B cell (primary cell): ENCODE measurements at regions not wholly inside any gene's neighbourhood (a gene's known extent, or its start where the extent isn't known, plus 50 kb on each side); places are given as distances from the start of the nearest gene placed in this dataset.

Source experiments
- ATAC-seq: fragments of 200-7000 bp; cut with Tn5 transposase; one replicate; pipeline ENCODE4 v1.10.0; 2021; ENCODE audit warnings: low read depth, mild to moderate bottlenecking, moderate number of reproducible peaks, moderate library complexity
- CTCF ChIA-PET: fragments of 350-600 bp; sonication (Branson Sonifier 250); formaldehyde crosslinking; loops from one replicate; lab custom pipeline; 2021; ENCODE audit warnings: antibody characterized with exemption, inconsistent platforms; lab: Charles Lee
- POLR2A ChIA-PET: fragments of 350-600 bp; sonication (Branson Sonifier 250); formaldehyde crosslinking; loops from one replicate; lab custom pipeline; 2021; ENCODE audit warnings: antibody characterized with exemption; lab: Charles Lee
- DNase-seq: peaks from one replicate; pipeline ENCODE4 v3.0.0; 2013
- H2AFZ ChIP-seq: 2 replicates; pipeline ENCODE4 v1.6.1; 2012; ENCODE audit warnings: mild to moderate bottlenecking, low read depth, low read length; ENCODE audit not compliant: insufficient read depth, poor library complexity, severe bottlenecking
- H3K27ac ChIP-seq, 2 donors: 1 replicate in 1 of 2; 2 replicates in 1 of 2; pipeline ENCODE4 v1.5.1; 2012 to 2013; ENCODE audit warnings: low read length in 2 of 2, mild to moderate bottlenecking in 2 of 2, moderate library complexity in 1 of 2
- H3K27me3 ChIP-seq, 4 experiments: fragments of 200-600 bp in 1 of 4; sonication (generic) in 1 of 4; replicated peaks in 1 of 4; 1 replicate in 2 of 4; 2 replicates in 2 of 4; pipeline versions ENCODE4 v1.6.1 to v1.7.0; 2013 to 2016; ENCODE audit warnings: low read length in 3 of 4, mild to moderate bottlenecking in 2 of 4, mixed read lengths in 1 of 4, moderate library complexity in 1 of 4; ENCODE audit not compliant: insufficient read depth in 4 of 4, control insufficient read depth in 3 of 4; ENCODE audit errors: control extremely low read depth in 1 of 4
- H3K36me3 ChIP-seq, 2 experiments: replicated peaks in 1 of 2; 1 replicate in 1 of 2; 2 replicates in 1 of 2; pipeline versions ENCODE4 v1.6.1 to v1.7.1; 2013; ENCODE audit warnings: low read length in 1 of 2; ENCODE audit not compliant: insufficient read depth in 2 of 2, control insufficient read depth in 1 of 2; ENCODE audit errors: control extremely low read depth in 1 of 2, extremely low read depth in 1 of 2
- H3K4me1 ChIP-seq, 2 donors: fragments of 200-600 bp in 1 of 2; sonication (generic) in 1 of 2; 1 replicate in 1 of 2; 2 replicates in 1 of 2; pipeline versions ENCODE4 v1.5.1 to v1.6.1; 2013 to 2017; ENCODE audit warnings: low read length in 2 of 2; ENCODE audit not compliant: control insufficient read depth in 2 of 2, insufficient read depth in 2 of 2
- H3K4me2 ChIP-seq: replicated peaks from 2 replicates; pipeline ENCODE3; 2012; ENCODE audit warnings: mild to moderate bottlenecking, low read depth, low read length; ENCODE audit not compliant: poor library complexity, severe bottlenecking
- H3K4me3 ChIP-seq, 5 experiments: fragments of 200-600 bp in 1 of 5; sonication (generic) in 1 of 5; 1 replicate in 3 of 5; 2 replicates in 2 of 5; pipeline versions ENCODE4 v1.5.1 to v1.7.0; 2011 to 2016; ENCODE audit warnings: low read length in 4 of 5, mild to moderate bottlenecking in 4 of 5, low read depth in 2 of 5, control low read depth in 1 of 5, moderate library complexity in 1 of 5; ENCODE audit not compliant: insufficient read depth in 1 of 5; ENCODE audit errors: control extremely low read depth in 1 of 5, extremely low read depth in 1 of 5
- H3K79me2 ChIP-seq: fragments of 200-600 bp; sonication (generic); one replicate; pipeline ENCODE4 v1.6.0; 2016; ENCODE audit warnings: low read length; ENCODE audit not compliant: control insufficient read depth, insufficient read depth
- H3K9ac ChIP-seq: fragments of 200-600 bp; sonication (generic); 2 replicates; pipeline ENCODE4 v1.6.1; 2017; ENCODE audit warnings: mild to moderate bottlenecking, low read length, moderate library complexity
- H3K9me3 ChIP-seq, 3 donors: one replicate each; pipeline versions ENCODE4 v1.6.1 to v1.7.1; 2013; ENCODE audit warnings: low read length in 2 of 3; ENCODE audit not compliant: control insufficient read depth in 2 of 3, insufficient read depth in 1 of 3; ENCODE audit errors: control extremely low read depth in 1 of 3
- H4K20me1 ChIP-seq: 2 replicates; pipeline ENCODE4 v1.6.0; 2012; ENCODE audit warnings: mild to moderate bottlenecking, low read length; ENCODE audit not compliant: insufficient read depth, control insufficient read depth, poor library complexity, severe bottlenecking
- H3K27ac Mint-ChIP-seq: one replicate; pipeline ENCODE4 v1.8.0; 2021; ENCODE audit warnings: mixed read lengths
- H3K27me3 Mint-ChIP-seq: one replicate; pipeline ENCODE4 v1.8.0; 2021; ENCODE audit warnings: mixed read lengths
- H3K4me1 Mint-ChIP-seq: one replicate; pipeline ENCODE4 v1.8.0; 2021; ENCODE audit warnings: mixed read lengths
- H3K4me3 Mint-ChIP-seq: one replicate; pipeline ENCODE4 v1.8.0; 2021; ENCODE audit warnings: mixed read lengths
- H3K9me3 Mint-ChIP-seq: one replicate; pipeline ENCODE4 v1.8.0; 2022; ENCODE audit warnings: mixed read lengths; ENCODE audit not compliant: insufficient read depth
- EZH2 ChIP-seq: IDR thresholded peaks from 2 replicates; pipeline ENCODE4 v1.6.1; 2012; ENCODE audit warnings: borderline replicate concordance, low read depth, mild to moderate bottlenecking, moderate library complexity, low read length; ENCODE audit not compliant: insufficient read depth, poor library complexity, severe bottlenecking
- WGBS: methylation state at CpG from one replicate; pipeline ENCODE4 v1.1.5; 2013; ENCODE audit warnings: missing lambda C conversion rate; ENCODE audit not compliant: insufficient coverage; 5-methylcytosine and 5-hydroxymethylcytosine counted together
- intact Hi-C: fragments of 100-400 bp; cut with micrococcal nuclease; formaldehyde crosslinking; loops from one replicate; pipeline ENCODE4 v1.10.0; 2022
- TF ChIP-seq, protein P1 (sequence below): fragments of 200-600 bp; IDR thresholded peaks from one replicate; pipeline ENCODE4 v1.8.0; 2022; ENCODE audit warnings: antibody characterized with exemption, mild to moderate bottlenecking

DNA sequence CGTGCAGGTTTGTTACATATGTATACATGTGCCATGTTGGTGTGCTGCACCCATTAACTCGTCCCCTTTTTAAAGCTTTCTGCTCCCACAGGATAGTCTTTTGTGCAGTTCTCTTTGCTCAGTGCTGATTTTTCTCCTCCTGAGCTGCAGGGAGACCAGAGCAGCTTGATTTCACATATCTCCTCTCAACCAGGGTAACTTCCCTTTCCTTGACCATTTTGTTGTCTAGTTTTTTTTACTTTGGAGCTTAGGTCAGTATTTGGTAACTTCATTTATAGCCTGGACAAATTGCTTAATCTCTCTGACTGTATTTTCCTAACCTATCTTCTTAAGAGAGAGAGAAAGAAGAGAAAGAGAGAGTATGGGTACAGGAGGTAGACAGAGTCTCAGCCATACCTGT, 137.1 kb upstream of the ZNF366 start:
- TF ChIP-seq, protein P1, sequence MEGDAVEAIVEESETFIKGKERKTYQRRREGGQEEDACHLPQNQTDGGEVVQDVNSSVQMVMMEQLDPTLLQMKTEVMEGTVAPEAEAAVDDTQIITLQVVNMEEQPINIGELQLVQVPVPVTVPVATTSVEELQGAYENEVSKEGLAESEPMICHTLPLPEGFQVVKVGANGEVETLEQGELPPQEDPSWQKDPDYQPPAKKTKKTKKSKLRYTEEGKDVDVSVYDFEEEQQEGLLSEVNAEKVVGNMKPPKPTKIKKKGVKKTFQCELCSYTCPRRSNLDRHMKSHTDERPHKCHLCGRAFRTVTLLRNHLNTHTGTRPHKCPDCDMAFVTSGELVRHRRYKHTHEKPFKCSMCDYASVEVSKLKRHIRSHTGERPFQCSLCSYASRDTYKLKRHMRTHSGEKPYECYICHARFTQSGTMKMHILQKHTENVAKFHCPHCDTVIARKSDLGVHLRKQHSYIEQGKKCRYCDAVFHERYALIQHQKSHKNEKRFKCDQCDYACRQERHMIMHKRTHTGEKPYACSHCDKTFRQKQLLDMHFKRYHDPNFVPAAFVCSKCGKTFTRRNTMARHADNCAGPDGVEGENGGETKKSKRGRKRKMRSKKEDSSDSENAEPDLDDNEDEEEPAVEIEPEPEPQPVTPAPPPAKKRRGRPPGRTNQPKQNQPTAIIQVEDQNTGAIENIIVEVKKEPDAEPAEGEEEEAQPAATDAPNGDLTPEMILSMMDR: no peak
- TF ChIP-seq EZH2: no peak
- Histone ChIP-seq H3K27ac (no peak overlapping the region), H3K36me3 (no peaks in the 10 kb centered on the region), H3K27me3 (no peaks in the 10 kb centered on the region), H3K9ac (no peak overlapping the region), H4K20me1 (no peaks in the 10 kb centered on the region), H3K4me3 (no peak overlapping the region), H3K4me1 (no peaks in the 10 kb centered on the region), H3K9me3 (no peaks in the 10 kb centered on the region), H3K79me2 (no peaks in the 10 kb centered on the region), H2AFZ (no peak overlapping the region), H3K4me2 (no peak overlapping the region)
- Mint-ChIP-seq H3K27me3 (no peaks in the 10 kb centered on the region), H3K9me3 (no peaks in the 10 kb centered on the region), H3K4me1 (no peaks in the 10 kb centered on the region), H3K27ac (no peak overlapping the region), H3K4me3 (no peak overlapping the region)
- intact Hi-C loops: no loop called here
- ChIA-PET POLR2A (no interaction called here), CTCF (interaction anchor here (1.0 kb wide), 1 partner anchor 33 kb away, joined by 3 read pairs; no protein-coding TSS in a partner anchor)
- DNase-seq (no peak), ATAC-seq (no peak)
- WGBS: 95% methylated on average over 2 of the region's 2 CpGs

DNA sequence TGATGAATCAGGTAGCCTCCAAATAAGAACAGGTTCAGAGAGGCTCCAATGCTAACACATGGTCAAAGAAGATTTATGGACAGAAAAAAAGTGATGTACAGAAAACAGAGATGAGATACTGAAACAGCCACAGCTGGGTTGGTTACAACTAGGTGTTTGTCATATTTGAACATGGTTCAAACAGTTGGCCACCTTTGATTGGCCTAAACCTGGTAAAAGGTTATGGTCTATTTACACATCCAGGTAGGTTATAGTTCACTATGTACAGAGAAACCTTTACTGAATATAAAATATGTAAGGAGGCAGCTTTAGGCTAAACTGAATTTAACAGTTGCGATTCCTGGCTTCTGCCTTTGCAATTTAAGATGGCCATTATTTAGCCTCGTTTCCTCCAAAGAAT, 134.0 kb upstream of the ZNF366 start:
- Mint-ChIP-seq H3K9me3 (no peaks in the 10 kb centered on the region), H3K4me1 (no peaks in the 10 kb centered on the region), H3K27ac (no peak overlapping the region), H3K4me3 (no peak overlapping the region), H3K27me3 (no peaks in the 10 kb centered on the region)
- Histone ChIP-seq H3K36me3 (no peaks in the 10 kb centered on the region), H3K27me3 (no peaks in the 10 kb centered on the region), H3K27ac (no peak overlapping the region), H3K9me3 (no peaks in the 10 kb centered on the region), H4K20me1 (no peaks in the 10 kb centered on the region), H3K4me1 (no peaks in the 10 kb centered on the region), H3K4me3 (no peak overlapping the region), H3K9ac (no peak overlapping the region), H3K79me2 (no peaks in the 10 kb centered on the region), H2AFZ (no peak overlapping the region), H3K4me2 (no peak overlapping the region)
- POLR2A ChIA-PET: no interaction called here
- intact Hi-C loops: no loop called here
- 100% methylated on average over 1 of the region's 2 CpGs for whole genome bisulfite sequencing
- no peak for TF ChIP-seq EZH2
- TF ChIP-seq, protein P1: no peak
- CTCF ChIA-PET: no interaction called here
- DNase-seq (no peak), ATAC-seq (no peak)
